Liver (tissue), 8 donors: ENCODE measurements at regions not wholly inside any gene's neighbourhood (a gene's known extent, or its start where the extent isn't known, plus 50 kb on each side); places are given as distances from the start of the nearest gene placed in this dataset.

Experiments used
- DNase-seq: peaks from one replicate; pipeline ENCODE4 v3.0.0-alpha.2; 2017; ENCODE audit warnings: low spot score
- H3K27ac ChIP-seq, 2 donors: one replicate each; pipeline ENCODE4 v1.7.0; 2013; ENCODE audit warnings: inconsistent platforms in 2 of 2, low read length in 2 of 2, control low read depth in 1 of 2, low read depth in 1 of 2, mild to moderate bottlenecking in 1 of 2
- H3K27me3 ChIP-seq, 4 donors: one replicate each; pipeline versions ENCODE4 v1.6.1 to v1.7.0; 2013; ENCODE audit warnings: low read length in 3 of 4, inconsistent platforms in 1 of 4, mild to moderate bottlenecking in 1 of 4, moderate library complexity in 1 of 4; ENCODE audit not compliant: control insufficient read depth in 4 of 4, insufficient read depth in 4 of 4
- H3K36me3 ChIP-seq, 4 donors: one replicate each; pipeline versions ENCODE4 v1.6.1 to v1.7.0; 2013; ENCODE audit warnings: low read length in 3 of 4, mild to moderate bottlenecking in 3 of 4, low read depth in 1 of 4, moderate library complexity in 1 of 4; ENCODE audit not compliant: control insufficient read depth in 4 of 4, insufficient read depth in 3 of 4
- H3K4me1 ChIP-seq, 4 donors: one replicate each; pipeline versions ENCODE4 v1.6.1 to v1.7.0; 2013; ENCODE audit warnings: low read length in 3 of 4, mild to moderate bottlenecking in 3 of 4, moderate library complexity in 1 of 4; ENCODE audit not compliant: control insufficient read depth in 4 of 4, insufficient read depth in 4 of 4
- H3K4me3 ChIP-seq, 3 donors: one replicate each; pipeline versions ENCODE4 v1.6.1 to v1.7.0; 2013; ENCODE audit warnings: low read length in 3 of 3, control low read depth in 1 of 3, low read depth in 1 of 3, mild to moderate bottlenecking in 1 of 3
- H3K9ac ChIP-seq, 2 donors: one replicate each; pipeline ENCODE4 v1.7.0; 2013; ENCODE audit warnings: low read length in 2 of 2, mild to moderate bottlenecking in 2 of 2, moderate library complexity in 2 of 2, control low read depth in 1 of 2, low read depth in 1 of 2
- H3K9me3 ChIP-seq, 4 donors: one replicate each; pipeline versions ENCODE4 v1.6.1 to v1.7.0; 2013; ENCODE audit warnings: low read length in 3 of 4; ENCODE audit not compliant: control insufficient read depth in 4 of 4
- EGR1 ChIP-seq, 2 donors: IDR thresholded peaks; 2 replicates each; pipeline ENCODE4 v1.6.1; 2016 to 2018; ENCODE audit warnings: antibody characterized with exemption in 2 of 2, low read depth in 2 of 2
- FOXA1 ChIP-seq: IDR thresholded peaks from 2 replicates; pipeline ENCODE4 v1.6.1; 2016; ENCODE audit warnings: antibody characterized with exemption
- FOXA2 ChIP-seq: IDR thresholded peaks from 2 replicates; pipeline ENCODE4 v1.6.1; 2016; ENCODE audit warnings: antibody characterized with exemption
- GABPA ChIP-seq, 2 donors: IDR thresholded peaks in 1 of 2; conservative IDR thresholded peaks in 1 of 2; 2 replicates each; pipeline ENCODE4 v1.6.1; 2016; ENCODE audit warnings: antibody characterized with exemption in 2 of 2, mild to moderate bottlenecking in 1 of 2, moderate library complexity in 1 of 2
- HNF4A ChIP-seq, 2 donors: conservative IDR thresholded peaks; 2 replicates each; pipeline ENCODE4 v1.6.1; 2016; ENCODE audit warnings: antibody characterized with exemption in 2 of 2, mild to moderate bottlenecking in 2 of 2
- JUND ChIP-seq, 2 donors: IDR thresholded peaks; 2 replicates each; pipeline ENCODE4 v1.6.1; 2016; ENCODE audit warnings: antibody characterized with exemption in 2 of 2
- NR2F2 ChIP-seq: IDR thresholded peaks from 2 replicates; pipeline ENCODE4 v1.6.1; 2016; ENCODE audit warnings: antibody characterized with exemption
- RXRA ChIP-seq, 2 donors: IDR thresholded peaks; 2 replicates each; pipeline ENCODE4 v1.6.1; 2017 to 2018; ENCODE audit warnings: antibody characterized with exemption in 2 of 2, mild to moderate bottlenecking in 1 of 2
- SP1 ChIP-seq: IDR thresholded peaks from 2 replicates; pipeline ENCODE4 v1.6.1; 2018; ENCODE audit warnings: antibody characterized with exemption, mild to moderate bottlenecking
- YY1 ChIP-seq: IDR thresholded peaks from 2 replicates; pipeline ENCODE4 v1.6.1; 2016; ENCODE audit warnings: antibody characterized with exemption, mild to moderate bottlenecking
- WGBS: extraction: QIAGEN DNeasy Blood & Tissue Kit; methylation state at CpG from one replicate; pipeline ENCODE4 v1.1.7; 2013; 5-methylcytosine and 5-hydroxymethylcytosine counted together
- TF ChIP-seq, protein P1 (sequence below): IDR thresholded peaks from 2 replicates; pipeline ENCODE4 v1.6.1; 2016; ENCODE audit warnings: antibody characterized with exemption
- TF ChIP-seq, protein P2 (sequence below): fragments of 150-350 bp; IDR thresholded peaks from 2 replicates; pipeline ENCODE4 v1.5.1; 2017; ENCODE audit warnings: improper control_type of control experiment, low read depth, low read length; ENCODE audit not compliant: missing input control
- TF ChIP-seq, protein P3 (sequence below): IDR thresholded peaks from 2 replicates; pipeline ENCODE4 v1.6.1; 2016; ENCODE audit warnings: antibody characterized with exemption
- TF ChIP-seq, protein P4 (sequence below): IDR thresholded peaks from 2 replicates; pipeline ENCODE4 v1.6.1; 2016; ENCODE audit warnings: antibody characterized with exemption
- donor health status: healthy.
- donor health status: healthy.
- donor health status: healthy.
- donor health status: healthy.
- donor health status: healthy.

DNA sequence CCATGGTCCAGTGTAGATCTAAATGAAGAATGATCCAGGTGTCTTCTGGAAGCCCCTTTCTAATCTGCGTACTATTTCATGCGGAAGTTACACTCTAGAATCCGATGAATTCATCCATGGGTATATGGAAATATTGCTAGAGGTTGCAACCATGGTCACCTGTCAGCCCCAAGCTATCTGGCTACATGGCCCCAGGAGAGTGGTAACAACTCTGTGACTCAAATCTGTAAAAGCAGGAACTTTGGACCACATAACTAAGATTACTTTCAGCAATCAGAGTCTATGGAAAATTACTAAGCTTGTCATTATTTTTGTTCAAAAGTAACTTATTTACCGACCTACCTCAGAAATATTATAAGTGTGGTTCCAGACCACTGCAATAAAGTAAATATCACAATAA lies 150.6 kb upstream of the MED14 start:
- Histone ChIP-seq H3K27ac (no peak overlapping the region), H3K4me3 (no peak overlapping the region), H3K27me3 (no peaks in the 10 kb centered on the region), H3K9me3 (no peaks in the 10 kb centered on the region), H3K4me1 (no peaks in the 10 kb centered on the region), H3K9ac (no peak overlapping the region), H3K36me3 (no peaks in the 10 kb centered on the region)
- DNase-seq: no peak
- no peak for TF ChIP-seq FOXA2
- no peak for TF ChIP-seq JUND (IDR thresholded peaks at IDR 0.05)
- TF ChIP-seq GABPA (IDR thresholded peaks at IDR 0.05 in 1 of 2, conservative IDR thresholded peaks at IDR 0.05 in 1 of 2): no peak
- no peak for TF ChIP-seq YY1
- TF ChIP-seq, protein P1, sequence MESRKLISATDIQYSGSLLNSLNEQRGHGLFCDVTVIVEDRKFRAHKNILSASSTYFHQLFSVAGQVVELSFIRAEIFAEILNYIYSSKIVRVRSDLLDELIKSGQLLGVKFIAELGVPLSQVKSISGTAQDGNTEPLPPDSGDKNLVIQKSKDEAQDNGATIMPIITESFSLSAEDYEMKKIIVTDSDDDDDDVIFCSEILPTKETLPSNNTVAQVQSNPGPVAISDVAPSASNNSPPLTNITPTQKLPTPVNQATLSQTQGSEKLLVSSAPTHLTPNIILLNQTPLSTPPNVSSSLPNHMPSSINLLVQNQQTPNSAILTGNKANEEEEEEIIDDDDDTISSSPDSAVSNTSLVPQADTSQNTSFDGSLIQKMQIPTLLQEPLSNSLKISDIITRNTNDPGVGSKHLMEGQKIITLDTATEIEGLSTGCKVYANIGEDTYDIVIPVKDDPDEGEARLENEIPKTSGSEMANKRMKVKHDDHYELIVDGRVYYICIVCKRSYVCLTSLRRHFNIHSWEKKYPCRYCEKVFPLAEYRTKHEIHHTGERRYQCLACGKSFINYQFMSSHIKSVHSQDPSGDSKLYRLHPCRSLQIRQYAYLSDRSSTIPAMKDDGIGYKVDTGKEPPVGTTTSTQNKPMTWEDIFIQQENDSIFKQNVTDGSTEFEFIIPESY: no peak
- TF ChIP-seq SP1: no peak
- TF ChIP-seq, protein P2, sequence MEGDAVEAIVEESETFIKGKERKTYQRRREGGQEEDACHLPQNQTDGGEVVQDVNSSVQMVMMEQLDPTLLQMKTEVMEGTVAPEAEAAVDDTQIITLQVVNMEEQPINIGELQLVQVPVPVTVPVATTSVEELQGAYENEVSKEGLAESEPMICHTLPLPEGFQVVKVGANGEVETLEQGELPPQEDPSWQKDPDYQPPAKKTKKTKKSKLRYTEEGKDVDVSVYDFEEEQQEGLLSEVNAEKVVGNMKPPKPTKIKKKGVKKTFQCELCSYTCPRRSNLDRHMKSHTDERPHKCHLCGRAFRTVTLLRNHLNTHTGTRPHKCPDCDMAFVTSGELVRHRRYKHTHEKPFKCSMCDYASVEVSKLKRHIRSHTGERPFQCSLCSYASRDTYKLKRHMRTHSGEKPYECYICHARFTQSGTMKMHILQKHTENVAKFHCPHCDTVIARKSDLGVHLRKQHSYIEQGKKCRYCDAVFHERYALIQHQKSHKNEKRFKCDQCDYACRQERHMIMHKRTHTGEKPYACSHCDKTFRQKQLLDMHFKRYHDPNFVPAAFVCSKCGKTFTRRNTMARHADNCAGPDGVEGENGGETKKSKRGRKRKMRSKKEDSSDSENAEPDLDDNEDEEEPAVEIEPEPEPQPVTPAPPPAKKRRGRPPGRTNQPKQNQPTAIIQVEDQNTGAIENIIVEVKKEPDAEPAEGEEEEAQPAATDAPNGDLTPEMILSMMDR: no peak
- no peak for TF ChIP-seq NR2F2
- TF ChIP-seq, protein P3, sequence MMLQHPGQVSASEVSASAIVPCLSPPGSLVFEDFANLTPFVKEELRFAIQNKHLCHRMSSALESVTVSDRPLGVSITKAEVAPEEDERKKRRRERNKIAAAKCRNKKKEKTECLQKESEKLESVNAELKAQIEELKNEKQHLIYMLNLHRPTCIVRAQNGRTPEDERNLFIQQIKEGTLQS: no peak
- 97% methylated on average over 4 of the region's 4 CpGs for WGBS

DNA sequence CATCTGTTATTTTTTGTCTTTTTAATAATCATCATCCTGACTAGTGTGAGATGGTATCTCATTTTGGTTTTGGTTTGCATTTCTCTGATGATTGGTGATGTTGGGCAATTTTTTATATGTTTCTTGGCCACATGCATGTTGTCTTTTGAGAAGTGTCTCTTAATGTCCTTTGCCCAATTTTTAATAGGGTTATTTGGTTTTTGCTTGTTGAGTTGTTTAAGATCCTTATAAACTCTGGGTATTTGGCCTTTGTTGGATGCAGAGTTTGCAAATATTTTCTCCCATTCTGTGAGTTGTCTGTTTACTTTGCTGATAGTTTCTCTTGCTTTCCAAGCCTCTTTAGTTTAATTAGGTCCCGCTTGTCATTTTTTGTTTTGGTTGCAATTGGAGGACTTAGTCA lies 152.1 kb upstream of the MED14 start:
- TF ChIP-seq, protein P3: no peak
- TF ChIP-seq GABPA (IDR thresholded peaks at IDR 0.05 in 1 of 2, conservative IDR thresholded peaks at IDR 0.05 in 1 of 2) (no peak), HNF4A (conservative IDR thresholded peaks at IDR 0.05) (no peak), EGR1 (IDR thresholded peaks at IDR 0.05; ENCODE audit: low read depth in 2 of 2) (no peak), YY1 (no peak), NR2F2 (no peak), SP1 (no peak), RXRA (IDR thresholded peaks at IDR 0.05) (no peak), FOXA1 (no peak)
- TF ChIP-seq, protein P2: no peak
- TF ChIP-seq, protein P4, sequence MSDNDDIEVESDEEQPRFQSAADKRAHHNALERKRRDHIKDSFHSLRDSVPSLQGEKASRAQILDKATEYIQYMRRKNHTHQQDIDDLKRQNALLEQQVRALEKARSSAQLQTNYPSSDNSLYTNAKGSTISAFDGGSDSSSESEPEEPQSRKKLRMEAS: no peak
- Histone ChIP-seq H3K4me3 (no peak overlapping the region), H3K9me3 (peaks cover 0 to 5% (median 2%) of the 10 kb centered on the region in 4 donors), H3K4me1 (no peaks in the 10 kb centered on the region), H3K27me3 (no peaks in the 10 kb centered on the region), H3K27ac (no peak overlapping the region), H3K9ac (no peak overlapping the region), H3K36me3 (no peaks in the 10 kb centered on the region)
- no peak for DNase-seq
- WGBS: 52% methylated on average over 1 of the region's 1 CpG
